ENCODE measurements at regions not wholly inside any gene's neighbourhood (a gene's known extent, or its start where the extent isn't known, plus 50 kb on each side); places are given as distances from the start of the nearest gene placed in this dataset.

DNA sequence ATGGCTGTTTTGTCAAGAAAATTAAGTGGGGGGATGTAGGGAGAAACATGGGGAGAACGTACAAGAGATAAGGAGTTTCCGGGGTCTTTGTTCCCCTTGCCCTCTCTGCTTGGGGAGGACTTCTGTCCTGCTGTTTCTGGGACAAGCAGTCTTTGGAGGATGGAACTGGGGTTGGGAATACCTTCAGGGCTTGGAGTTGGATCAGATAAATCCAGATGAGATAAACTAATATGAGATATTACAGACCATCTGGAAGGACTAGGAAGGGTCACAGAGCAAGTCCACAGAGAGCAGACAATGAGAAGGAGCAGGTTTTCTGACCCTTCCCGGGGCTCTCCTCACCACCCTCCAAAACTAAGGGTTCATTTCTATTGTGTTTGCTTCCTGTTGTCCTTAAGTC is 237.5 kb downstream of the TSHZ3 start:
- TF ChIP-seq, protein P1, sequence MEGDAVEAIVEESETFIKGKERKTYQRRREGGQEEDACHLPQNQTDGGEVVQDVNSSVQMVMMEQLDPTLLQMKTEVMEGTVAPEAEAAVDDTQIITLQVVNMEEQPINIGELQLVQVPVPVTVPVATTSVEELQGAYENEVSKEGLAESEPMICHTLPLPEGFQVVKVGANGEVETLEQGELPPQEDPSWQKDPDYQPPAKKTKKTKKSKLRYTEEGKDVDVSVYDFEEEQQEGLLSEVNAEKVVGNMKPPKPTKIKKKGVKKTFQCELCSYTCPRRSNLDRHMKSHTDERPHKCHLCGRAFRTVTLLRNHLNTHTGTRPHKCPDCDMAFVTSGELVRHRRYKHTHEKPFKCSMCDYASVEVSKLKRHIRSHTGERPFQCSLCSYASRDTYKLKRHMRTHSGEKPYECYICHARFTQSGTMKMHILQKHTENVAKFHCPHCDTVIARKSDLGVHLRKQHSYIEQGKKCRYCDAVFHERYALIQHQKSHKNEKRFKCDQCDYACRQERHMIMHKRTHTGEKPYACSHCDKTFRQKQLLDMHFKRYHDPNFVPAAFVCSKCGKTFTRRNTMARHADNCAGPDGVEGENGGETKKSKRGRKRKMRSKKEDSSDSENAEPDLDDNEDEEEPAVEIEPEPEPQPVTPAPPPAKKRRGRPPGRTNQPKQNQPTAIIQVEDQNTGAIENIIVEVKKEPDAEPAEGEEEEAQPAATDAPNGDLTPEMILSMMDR (IDR thresholded peaks at IDR 0.05): no peak
- TF ChIP-seq POLR2A (IDR thresholded peaks at IDR 0.05): no peak
- TF ChIP-seq POLR2AphosphoS5 (IDR thresholded peaks at IDR 0.05): no peak
- no peak for TF ChIP-seq EP300 (IDR thresholded peaks at IDR 0.05)
